ENCODE measurements at regions not wholly inside any gene's neighbourhood (a gene's known extent, or its start where the extent isn't known, plus 50 kb on each side); places are given as distances from the start of the nearest gene placed in this dataset.
"Not testable (repeated sequence)": the region's sequence is repeated elsewhere in the genome, so short reads cannot be mapped to it uniquely, and the experiment has no call there.

GRCh38 chr2:126264625-126265024 lies 391.3 kb upstream of the GYPC start:
- DNase-seq = no peak

DNA sequence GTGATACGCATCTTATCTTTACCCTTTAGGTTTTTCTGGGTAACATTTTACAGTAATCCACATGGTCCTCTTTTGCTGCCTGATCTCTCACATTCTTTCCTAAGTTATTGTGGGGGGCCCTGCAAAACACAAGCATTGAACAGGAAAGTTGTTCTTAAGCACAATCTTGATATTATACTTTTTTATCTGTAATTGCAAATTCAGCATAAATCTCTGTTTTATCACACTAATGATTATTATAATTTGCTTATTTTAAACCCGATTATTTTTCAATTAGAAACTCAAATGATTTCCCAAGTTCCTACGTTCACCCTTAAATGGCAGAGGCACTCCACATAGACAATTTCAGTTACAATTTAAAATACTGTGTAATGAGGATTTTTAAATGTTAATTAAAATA lies 386.0 kb upstream of the GYPC start:
- no peak for DNase-seq

DNA sequence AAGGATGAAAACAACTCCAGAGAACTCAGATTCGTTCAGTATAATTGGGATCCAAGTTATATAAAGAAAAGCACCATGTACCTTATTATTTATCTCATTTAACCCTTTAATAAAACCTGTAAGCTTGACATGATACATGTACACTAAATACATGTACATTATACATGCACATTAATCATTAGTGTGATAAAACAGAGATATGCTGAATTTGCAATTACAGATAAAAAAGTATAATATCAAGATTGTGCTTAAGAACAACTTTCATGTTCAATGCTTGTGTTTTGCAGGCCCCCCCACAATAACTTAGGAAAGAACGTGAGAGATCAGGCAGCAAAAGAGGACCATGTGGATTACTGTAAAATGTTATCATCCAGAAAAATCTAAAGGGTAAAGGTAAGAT lies 385.4 kb upstream of the GYPC start:
- no peak for DNase-seq

DNA sequence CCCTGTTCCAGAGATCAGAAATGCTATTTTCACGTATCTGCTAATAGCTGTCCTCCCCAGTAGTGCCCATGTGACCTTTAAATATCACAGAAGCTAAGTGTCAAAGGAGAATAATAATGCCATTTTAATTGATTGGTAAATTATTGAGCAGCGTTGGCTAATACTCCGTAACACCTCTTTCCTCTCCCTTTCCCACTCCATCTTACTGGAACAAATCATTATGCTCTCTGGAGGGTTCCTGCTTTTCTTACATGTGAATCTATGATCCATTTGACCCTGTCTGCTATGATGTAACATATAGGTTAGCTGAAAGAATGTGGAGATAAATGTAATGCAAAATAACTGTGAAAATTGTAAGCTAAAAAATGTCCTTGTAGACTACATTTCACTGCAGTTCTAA lies 383.6 kb upstream of the GYPC start:
- no peak for DNase-seq

DNA sequence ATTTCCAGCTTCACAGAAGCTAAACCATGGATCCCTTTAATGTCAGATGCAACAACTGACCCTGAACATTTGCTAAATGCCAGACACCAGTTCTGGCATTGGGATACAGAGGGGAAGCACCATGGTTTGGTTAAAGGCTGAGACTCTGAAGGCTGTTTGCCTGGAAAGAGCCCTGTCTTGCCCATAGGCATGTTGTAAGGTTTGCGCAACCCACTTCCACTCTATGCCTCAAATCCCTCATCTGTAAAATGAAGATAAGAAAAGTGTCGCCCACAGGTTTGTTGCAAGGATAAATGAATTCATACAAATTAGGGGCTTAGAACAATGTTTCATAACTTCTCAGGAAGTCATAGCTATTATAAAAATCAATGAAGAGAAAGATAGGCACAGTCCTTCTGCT lies 380.9 kb upstream of the GYPC start:
- DNase-seq = no peak

DNA sequence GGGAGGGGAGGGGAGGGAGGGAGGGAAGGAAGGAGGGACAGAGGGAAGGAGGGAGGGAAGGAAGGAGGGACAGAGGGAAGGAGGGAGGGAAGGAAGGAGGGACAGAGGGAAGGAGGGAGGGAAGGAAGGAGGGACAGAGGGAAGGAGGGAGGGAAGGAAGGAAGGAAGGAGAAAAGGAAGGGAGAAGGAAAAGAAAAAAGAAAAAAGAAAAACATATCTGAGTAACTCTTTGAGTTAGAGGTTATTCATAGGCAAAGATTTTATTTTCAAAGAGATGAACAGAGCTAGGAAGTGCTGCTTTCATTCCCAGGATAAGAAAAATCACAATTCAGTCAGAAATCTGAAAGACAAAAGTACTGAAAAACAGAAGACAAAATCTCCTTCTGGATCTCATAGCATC lies 379.7 kb upstream of the GYPC start:
- not testable (repeated sequence) for DNase-seq

DNA sequence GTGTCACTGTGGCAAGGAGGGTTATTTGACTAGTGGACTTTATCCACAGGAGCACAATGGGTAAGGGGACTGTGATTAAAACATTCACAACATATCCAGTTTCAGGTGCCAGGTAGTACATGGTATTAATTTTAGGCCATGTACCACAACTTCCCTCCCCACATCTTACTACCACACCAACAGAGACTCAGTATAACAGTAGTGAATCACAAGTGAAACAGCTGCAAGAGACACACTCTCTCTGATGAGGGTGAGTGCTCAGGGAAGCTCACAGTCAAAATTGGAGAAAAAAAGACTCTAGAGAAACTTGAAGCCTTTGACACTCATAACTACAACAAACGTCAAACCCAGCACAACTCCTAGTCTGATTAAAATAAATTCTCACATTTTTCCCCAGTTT lies 367.6 kb upstream of the GYPC start:
- no peak for DNase-seq

GRCh38 chr2:126293962-126294361 lies 362.0 kb upstream of the GYPC start:
- DNase-seq = not testable (repeated sequence)

GRCh38 chr2:126299469-126299976 lies 356.4 kb upstream of the GYPC start:
- no peak for DNase-seq

DNA sequence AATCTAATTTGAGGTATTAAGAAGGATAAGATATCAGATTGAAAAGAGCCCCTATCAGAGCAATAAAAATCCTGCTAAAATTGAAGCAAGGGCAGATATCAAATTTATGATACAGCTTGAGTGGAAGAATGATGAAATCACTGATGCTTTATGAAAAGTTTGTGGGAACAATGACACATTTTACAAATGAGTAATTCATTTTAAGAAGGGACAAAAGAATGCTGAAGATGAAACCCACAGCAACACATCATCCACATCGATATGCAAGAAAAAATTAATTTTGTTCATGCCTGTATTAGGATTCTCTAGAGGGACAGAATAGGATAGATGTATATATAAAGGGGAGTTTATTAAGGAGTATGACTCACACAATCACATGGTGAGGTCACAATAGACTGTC lies 355.6 kb upstream of the GYPC start:
- DNase-seq = no peak

- DNase-seq = no peak
Measured at GRCh38 chr2:126302043-126302442, 353.9 kb upstream of the GYPC start.

GRCh38 chr2:126303113-126303512 lies 352.8 kb upstream of the GYPC start:
- DNase-seq = no peak

DNA sequence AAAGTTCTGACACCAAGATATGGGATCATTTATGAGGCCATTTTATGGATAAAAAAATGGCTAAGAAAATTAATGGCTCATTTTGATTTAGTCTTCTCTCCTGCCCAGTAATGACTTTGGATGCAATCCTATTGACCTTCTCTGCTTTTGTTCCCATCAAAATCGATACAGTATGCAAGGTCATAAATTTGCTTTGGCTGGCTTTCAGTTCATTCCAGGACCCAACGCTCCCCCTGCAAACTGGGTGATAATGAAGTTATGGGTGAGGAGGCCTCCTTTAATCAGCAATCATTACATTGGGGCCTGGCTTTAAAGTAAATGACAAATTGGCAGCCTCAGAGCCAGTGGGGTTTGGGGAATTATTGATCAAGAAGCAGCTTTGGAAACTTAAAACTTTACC lies 351.8 kb upstream of the GYPC start:
- DNase-seq = no peak

GRCh38 chr2:126306539-126306938 lies 349.4 kb upstream of the GYPC start:
- DNase-seq = no peak

DNA sequence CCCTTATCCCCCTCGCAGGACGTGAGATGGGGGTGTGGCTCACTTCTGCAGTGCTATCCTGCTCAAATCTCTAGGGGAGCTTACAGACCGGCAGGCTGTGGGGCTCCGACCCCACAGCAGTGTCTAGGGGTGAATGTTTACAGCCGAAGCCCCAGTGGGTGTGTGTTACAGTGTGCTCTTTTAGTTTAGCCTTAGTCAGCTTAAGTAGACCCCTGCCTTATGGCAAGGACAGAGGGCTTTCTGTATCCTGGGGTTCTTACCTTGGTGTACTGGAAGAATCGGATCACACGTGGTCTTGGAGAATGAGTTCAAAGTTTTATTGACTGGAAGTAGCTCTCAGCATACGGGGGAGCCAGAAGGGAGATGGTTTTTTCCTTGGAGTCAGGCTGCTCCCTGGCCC lies 348.2 kb upstream of the GYPC start:
- no peak for DNase-seq

DNA sequence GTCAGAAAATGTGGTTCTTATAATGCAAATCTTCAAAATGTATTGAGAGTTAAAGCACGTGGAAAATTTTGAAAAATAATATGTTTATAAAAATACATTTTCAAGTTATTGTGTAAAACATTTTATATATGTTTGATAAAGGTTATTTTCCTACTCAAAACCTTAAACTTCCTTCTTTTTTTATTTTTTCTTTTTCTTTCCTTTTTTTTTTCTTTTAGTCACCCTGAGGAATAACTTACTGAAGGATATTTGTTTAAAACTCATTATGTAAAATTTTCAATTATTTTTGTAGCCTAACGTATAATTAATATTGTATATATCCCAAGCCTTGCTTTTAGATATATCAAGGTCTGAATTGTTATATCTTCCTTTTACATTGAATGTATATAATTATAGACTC lies 346.8 kb upstream of the GYPC start:
- DNase-seq = no peak

DNA sequence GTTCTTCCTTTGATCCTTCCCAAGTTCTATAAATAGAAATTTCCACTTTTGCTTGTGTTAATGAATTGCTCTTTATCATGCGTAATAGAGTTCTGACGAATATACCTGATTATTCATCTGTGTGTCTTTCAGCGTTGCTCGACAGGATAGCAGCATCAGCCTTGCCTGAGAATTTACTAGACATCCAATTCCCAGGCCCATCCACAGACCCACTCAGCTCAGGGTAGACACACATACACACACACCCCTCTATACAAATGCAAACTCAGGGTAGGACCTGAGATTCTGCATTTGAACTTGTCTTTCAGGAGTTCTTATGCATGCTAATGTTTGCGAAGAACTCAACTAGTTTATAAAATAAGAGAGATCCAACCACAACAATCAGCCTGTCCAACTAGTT lies 343.4 kb upstream of the GYPC start:
- DNase-seq = no peak

DNA sequence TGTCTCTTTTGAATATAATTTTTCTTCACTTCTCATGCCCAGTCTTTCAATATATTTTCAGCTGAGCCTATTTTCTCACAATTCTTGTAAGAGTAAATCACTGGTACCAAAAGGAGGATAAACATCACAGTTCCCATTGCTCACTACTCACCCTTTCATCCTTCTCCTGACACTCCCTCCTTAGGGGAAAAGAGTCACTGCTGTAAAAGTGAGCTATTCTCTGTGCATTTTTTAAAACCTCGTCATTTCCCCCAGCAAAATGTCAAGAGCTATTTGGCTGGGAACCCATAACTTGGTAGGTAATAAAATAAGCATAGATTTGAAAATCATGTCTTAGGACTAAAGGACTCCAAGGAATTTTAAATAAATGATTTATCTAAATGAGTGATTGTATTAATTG lies 340.1 kb upstream of the GYPC start:
- no peak for DNase-seq

DNA sequence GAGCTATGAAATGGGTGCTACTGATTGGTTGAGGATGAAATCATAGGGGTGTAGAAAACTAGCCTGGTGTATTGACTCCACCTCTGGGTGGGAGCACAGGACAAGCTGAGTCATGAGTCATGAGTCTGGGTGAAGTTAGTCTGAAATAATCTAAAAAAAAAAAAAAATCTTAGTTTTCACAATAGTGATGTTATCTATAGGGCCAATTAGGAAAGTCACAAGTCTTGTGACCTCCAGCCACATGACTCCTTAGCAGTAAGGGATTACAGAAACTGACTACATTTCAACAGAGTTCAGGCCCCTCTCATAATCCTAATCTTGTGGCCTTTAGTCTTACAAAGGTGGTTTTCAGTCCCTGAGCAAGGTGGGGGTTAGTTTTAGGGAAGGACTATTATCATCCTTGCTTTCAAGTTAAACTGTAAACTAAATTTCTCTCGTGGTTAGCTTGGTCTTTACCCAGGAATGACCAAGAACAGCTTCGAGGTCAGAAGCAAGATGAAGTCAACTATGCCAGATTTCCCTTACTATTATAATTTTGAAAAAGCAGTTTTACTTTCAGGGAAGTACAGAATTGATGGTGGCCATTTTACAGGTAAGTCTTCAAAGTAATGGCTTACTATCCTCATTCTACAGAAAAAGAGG lies 338.0 kb upstream of the GYPC start:
- no peak for DNase-seq

GRCh38 chr2:126322342-126322741 lies 333.6 kb upstream of the GYPC start:
- no peak for DNase-seq

DNA sequence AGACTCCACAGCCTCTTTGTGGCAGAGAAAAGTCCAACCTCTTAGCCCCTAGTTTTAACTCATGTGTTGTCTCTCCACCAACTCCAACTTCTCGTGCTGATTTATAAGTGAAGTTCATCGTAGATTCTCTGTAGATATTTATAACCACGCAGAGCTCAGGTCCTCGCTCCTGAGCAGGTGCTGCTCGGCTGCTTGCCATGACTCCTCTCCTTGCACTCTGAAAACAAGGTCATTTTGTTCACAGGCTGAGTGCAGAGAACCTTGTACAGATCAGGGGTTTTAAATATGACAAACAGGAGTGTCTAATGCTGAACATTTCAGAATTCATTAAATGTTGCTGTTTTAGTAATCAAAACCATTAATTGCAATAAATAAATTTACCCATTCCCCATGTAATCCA lies 330.8 kb upstream of the GYPC start:
- DNase-seq = no peak

DNA sequence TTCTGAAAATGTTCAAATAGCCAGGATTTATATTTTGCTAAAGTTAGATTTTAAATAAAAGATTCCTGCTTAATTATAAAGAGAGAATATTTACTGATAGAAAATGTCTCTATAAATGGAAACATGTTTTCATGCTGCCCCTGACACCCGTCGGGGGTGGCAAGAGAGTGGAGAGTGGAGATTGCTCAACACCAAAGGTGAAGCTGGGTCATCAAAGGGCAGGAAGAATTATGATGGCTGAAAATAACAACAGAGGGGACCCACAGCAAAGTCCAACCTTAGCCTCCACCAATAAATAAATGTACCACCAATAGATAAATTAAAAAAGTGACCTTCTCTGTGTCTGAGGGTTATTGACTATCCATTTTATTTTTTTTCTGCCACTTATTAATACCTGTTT lies 326.8 kb upstream of the GYPC start:
- no peak for DNase-seq

DNA sequence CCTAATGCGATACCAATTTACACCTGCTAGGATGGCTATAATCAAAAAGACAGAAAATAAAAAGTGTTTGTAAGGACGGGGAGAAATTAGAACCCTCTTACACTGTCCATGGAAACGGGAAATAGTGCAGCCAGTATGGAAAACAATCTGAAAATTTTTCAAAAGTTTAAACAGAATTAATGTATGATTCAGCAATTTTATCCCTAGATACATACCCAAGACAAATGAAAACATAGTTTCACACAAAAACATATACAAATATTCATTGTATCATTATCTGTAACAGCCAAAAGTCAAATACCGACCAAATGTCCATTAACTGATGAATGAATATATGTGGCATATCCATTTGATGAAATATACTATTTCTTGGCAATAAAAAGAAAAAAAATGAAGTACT lies 313.5 kb upstream of the GYPC start:
- no peak for DNase-seq

DNA sequence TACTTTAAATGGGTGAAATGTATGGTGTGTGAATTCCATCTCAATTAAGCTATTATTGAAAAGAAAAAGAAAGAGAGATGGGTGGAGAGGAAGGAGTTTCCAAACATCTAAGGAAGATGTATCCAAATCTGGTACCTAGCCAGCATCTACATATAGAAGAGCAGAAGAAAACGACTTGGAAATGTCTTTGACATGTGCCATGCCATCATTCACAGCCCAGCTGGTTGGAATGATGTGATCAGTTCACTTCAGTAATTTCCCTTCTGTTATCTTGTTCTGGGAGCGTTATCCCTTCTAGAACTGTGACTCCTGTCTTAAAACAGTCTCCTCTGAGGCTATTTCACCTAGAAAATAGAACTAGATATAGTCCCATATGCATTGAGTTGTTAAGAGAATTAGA lies 312.8 kb upstream of the GYPC start:
- DNase-seq = no peak

DNA sequence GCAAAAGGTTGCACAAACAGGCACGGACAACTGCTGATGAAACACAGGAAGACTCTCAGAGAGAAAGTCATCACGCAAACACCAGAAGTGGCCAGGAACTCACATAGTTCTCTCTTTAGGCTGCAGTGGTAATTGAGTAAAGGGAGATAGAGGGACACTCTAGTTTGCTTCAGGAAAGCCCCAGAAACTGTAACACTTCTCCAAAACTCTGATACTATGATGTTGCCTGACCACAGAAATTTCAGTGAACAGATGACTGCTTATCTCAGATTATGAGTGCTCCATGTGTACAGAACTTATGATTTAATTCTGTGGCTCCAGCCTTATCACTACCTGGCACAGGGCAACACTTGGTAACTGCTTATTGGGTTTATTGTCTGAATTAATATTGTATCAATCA lies 311.5 kb upstream of the GYPC start:
- no peak for DNase-seq

- DNase-seq = no peak
Measured at GRCh38 chr2:126345691-126346090, 310.3 kb upstream of the GYPC start.

Measured in activated CD8-positive, alpha-beta memory T cell treated with anti-CD3 and anti-CD28 coated beads, Interleukin-2, amount 50 U/mL, for 48 hours (primary cell).